WERI-Rb-1 (cell line): ENCODE measurements at regions not wholly inside any gene's neighbourhood (a gene's known extent, or its start where the extent isn't known, plus 50 kb on each side); places are given as distances from the start of the nearest gene placed in this dataset.
"Not testable (repeated sequence)": the region's sequence is repeated elsewhere in the genome, so short reads cannot be mapped to it uniquely, and the experiment has no call there.

ENCODE experiments used
- DNase-seq: peaks from one replicate; pipeline ENCODE4 v3.0.0-alpha.2; 2020
- H3K27ac ChIP-seq: fragments of 250-450 bp; sonication (Bioruptor Pico); 2 replicates; pipeline ENCODE4 v1.5.1; 2020; ENCODE audit warnings: mild to moderate bottlenecking, moderate library complexity
- H3K27me3 ChIP-seq: fragments of 250-450 bp; sonication (Bioruptor Pico); 2 replicates; pipeline ENCODE4 v1.5.1; 2021; ENCODE audit warnings: mild to moderate bottlenecking, low read depth, moderate library complexity; ENCODE audit not compliant: insufficient read depth, severe bottlenecking
- H3K36me3 ChIP-seq: fragments of 250-450 bp; sonication (Bioruptor Pico); 2 replicates; pipeline ENCODE4 v1.5.1; 2020; ENCODE audit warnings: mild to moderate bottlenecking, moderate library complexity
- H3K4me3 ChIP-seq: 2 replicates; pipeline ENCODE4 v1.5.1; 2011; ENCODE audit warnings: low read depth, mild to moderate bottlenecking, control low read depth, low read length
- H3K9me3 ChIP-seq: fragments of 250-450 bp; sonication (Bioruptor Pico); 2 replicates; pipeline ENCODE4 v1.5.1; 2021; ENCODE audit warnings: mild to moderate bottlenecking, moderate library complexity; ENCODE audit not compliant: severe bottlenecking
- CTCF ChIP-seq: IDR thresholded peaks from 2 replicates; pipeline ENCODE4 v1.5.1; 2011; ENCODE audit warnings: low read depth, mild to moderate bottlenecking, control low read depth, inconsistent platforms, low read length

GRCh38 chr7:135872861-135873260 lies 104.3 kb downstream of the MTPN start:
- H3K9me3 ChIP-seq, H3K36me3 ChIP-seq, H3K4me3 ChIP-seq, H3K27me3 ChIP-seq, DNase-seq, H3K27ac ChIP-seq: not testable (repeated sequence)

GRCh38 chr7:135862586-135863340 lies 114.2 kb upstream of the FAM180A start:
- TF ChIP-seq CTCF = no peak
- peak; percentile 88 for DNase-seq
- H3K36me3 ChIP-seq = no peaks in the 10 kb centered on the region
- peak overlapping the region; percentile 62 for H3K27ac ChIP-seq
- H3K4me3 ChIP-seq = no peak overlapping the region
- no peaks in the 10 kb centered on the region for H3K27me3 ChIP-seq
- H3K9me3 ChIP-seq = peaks cover 7% of the 10 kb centered on the region

GRCh38 chr7:135859538-135859937 lies 110.9 kb upstream of the FAM180A start:
- no peak overlapping the region for H3K27ac ChIP-seq
- TF ChIP-seq CTCF = no peak
- no peak overlapping the region for H3K4me3 ChIP-seq
- no peaks in the 10 kb centered on the region for H3K36me3 ChIP-seq
- no peaks in the 10 kb centered on the region for H3K27me3 ChIP-seq
- peaks cover 7% of the 10 kb centered on the region for H3K9me3 ChIP-seq
- no peak for DNase-seq

- TF ChIP-seq CTCF = no peak
- peaks cover 7% of the 10 kb centered on the region for H3K9me3 ChIP-seq
- no peak for DNase-seq
- no peak overlapping the region for H3K4me3 ChIP-seq
- no peaks in the 10 kb centered on the region for H3K36me3 ChIP-seq
- H3K27me3 ChIP-seq = no peaks in the 10 kb centered on the region
- no peak overlapping the region for H3K27ac ChIP-seq
These were observed 110.2 kb upstream of the FAM180A start for GRCh38 chr7:135858851-135859250.

GRCh38 chr7:135858379-135858778 lies 109.8 kb upstream of the FAM180A start:
- DNase-seq = no peak
- H3K27me3 ChIP-seq = no peaks in the 10 kb centered on the region
- no peak overlapping the region for H3K4me3 ChIP-seq
- H3K9me3 ChIP-seq = peaks cover 7% of the 10 kb centered on the region
- no peaks in the 10 kb centered on the region for H3K36me3 ChIP-seq
- no peak overlapping the region for H3K27ac ChIP-seq
- TF ChIP-seq CTCF = no peak

GRCh38 chr7:135857519-135858274 lies 109.1 kb upstream of the FAM180A start:
- no peak for DNase-seq
- no peaks in the 10 kb centered on the region for H3K27me3 ChIP-seq
- no peak overlapping the region for H3K4me3 ChIP-seq
- H3K9me3 ChIP-seq = peaks cover 7% of the 10 kb centered on the region
- no peak for TF ChIP-seq CTCF
- H3K36me3 ChIP-seq = no peaks in the 10 kb centered on the region
- no peak overlapping the region for H3K27ac ChIP-seq
